IPS DF 6.9 (cell line): ENCODE measurements at regions not wholly inside any gene's neighbourhood (a gene's known extent, or its start where the extent isn't known, plus 50 kb on each side); places are given as distances from the start of the nearest gene placed in this dataset.

Experiments
- DNase-seq: peaks from one replicate; pipeline ENCODE4 v3.0.0-alpha.2; 2013; ENCODE audit warnings: low read depth, low spot score
- H3K27ac ChIP-seq: one replicate; pipeline ENCODE4 v1.5.1; 2013; ENCODE audit warnings: low read length, control low read depth
- H3K27me3 ChIP-seq: 2 replicates; pipeline ENCODE4 v1.6.1; 2013; ENCODE audit warnings: mild to moderate bottlenecking, low read length; ENCODE audit not compliant: control insufficient read depth, insufficient read depth
- H3K36me3 ChIP-seq: 2 replicates; pipeline ENCODE4 v1.6.1; 2013; ENCODE audit warnings: low read length; ENCODE audit not compliant: control insufficient read depth, insufficient read depth
- H3K4me1 ChIP-seq: 2 replicates; pipeline ENCODE4 v1.6.1; 2013; ENCODE audit warnings: low read length; ENCODE audit not compliant: control insufficient read depth, insufficient read depth
- H3K4me3 ChIP-seq: 2 replicates; pipeline ENCODE4 v1.5.1; 2013; ENCODE audit warnings: mild to moderate bottlenecking, low read length
- H3K9me3 ChIP-seq: 2 replicates; pipeline ENCODE4 v1.6.1; 2013; ENCODE audit warnings: low read length, inconsistent platforms; ENCODE audit not compliant: control insufficient read depth, insufficient read depth
- WGBS: extraction: QIAGEN DNeasy Blood & Tissue Kit; methylation state at CpG from one replicate; pipeline ENCODE4 v1.1.7; 2013; ENCODE audit warnings: mixed read lengths, missing lambda C conversion rate; ENCODE audit not compliant: insufficient read length, insufficient coverage; 5-methylcytosine and 5-hydroxymethylcytosine counted together

DNA sequence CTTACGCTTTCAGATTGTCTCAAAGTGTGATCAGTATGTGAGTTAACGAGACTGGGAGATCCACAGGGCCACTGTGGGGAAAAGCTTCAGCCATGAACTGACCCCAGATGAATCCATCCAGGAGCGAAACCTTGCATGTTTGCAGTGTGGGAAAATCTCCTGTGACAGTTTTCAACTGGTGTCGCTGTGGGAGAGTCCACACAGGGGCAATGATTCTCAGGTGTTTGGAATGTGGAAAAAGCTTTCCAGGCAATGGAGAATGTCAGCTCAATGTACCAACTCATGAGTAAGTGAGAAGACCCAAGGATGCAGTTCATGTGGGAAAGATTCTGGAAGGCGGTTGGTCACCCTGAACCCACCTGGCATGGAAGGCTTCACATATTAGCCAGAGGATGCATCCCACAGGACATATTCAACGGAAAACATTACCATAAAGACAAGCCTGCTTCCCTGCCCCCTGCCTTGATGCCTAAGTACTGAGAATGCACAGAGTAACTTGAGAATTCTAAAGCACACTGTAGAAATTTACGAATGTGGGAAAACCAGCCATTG lies 204.1 kb upstream of the BMPER start:
- no peak for DNase-seq
- H3K36me3 ChIP-seq = 0 out of 2 replicates have a peak, but pooled peaks cover 3% of the 10 kb centered on the region
- H3K4me3 ChIP-seq = no peak overlapping the region
- no peaks in the 10 kb centered on the region; the same call in 1 of the 2 replicates for H3K27me3 ChIP-seq
- no peak overlapping the region for H3K27ac ChIP-seq
- H3K4me1 ChIP-seq = peaks cover 5% of the 10 kb centered on the region; the same call in 1 of the 2 replicates
- WGBS = no CpG with 5 or more reads among the region's 7 CpGs
- 0 out of 2 replicates have a peak, but pooled peaks cover 2% of the 10 kb centered on the region for H3K9me3 ChIP-seq

DNA sequence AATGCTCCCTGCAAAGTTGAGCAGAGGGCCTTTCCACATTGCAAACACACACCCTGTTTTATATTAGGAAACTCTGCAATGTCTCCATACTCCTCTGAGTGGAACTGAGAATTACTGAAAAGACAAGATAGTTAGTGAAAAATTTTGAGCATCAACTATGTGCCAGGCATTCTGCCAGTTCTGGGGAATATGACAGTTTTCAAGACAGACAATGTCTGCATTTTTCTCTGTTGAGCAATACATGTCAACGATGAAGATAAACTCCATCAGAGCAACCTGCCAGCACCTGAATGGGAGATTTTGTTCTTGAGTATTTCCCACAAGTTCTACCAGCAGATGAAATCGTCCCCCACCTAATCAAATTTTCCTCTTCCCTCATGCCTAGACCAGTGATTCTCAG lies 203.4 kb upstream of the BMPER start:
- Histone ChIP-seq H3K27me3 (no peaks in the 10 kb centered on the region; the same call in 1 of the 2 replicates), H3K4me1 (peaks cover 8% of the 10 kb centered on the region; the same call in 1 of the 2 replicates), H3K36me3 (0 out of 2 replicates have a peak, but pooled peaks cover 3% of the 10 kb centered on the region), H3K27ac (no peak overlapping the region), H3K4me3 (no peak overlapping the region), H3K9me3 (0 out of 2 replicates have a peak, but pooled peaks cover 2% of the 10 kb centered on the region)
- DNase-seq = no peak
- WGBS = no CpG with 5 or more reads among the region's 2 CpGs

DNA sequence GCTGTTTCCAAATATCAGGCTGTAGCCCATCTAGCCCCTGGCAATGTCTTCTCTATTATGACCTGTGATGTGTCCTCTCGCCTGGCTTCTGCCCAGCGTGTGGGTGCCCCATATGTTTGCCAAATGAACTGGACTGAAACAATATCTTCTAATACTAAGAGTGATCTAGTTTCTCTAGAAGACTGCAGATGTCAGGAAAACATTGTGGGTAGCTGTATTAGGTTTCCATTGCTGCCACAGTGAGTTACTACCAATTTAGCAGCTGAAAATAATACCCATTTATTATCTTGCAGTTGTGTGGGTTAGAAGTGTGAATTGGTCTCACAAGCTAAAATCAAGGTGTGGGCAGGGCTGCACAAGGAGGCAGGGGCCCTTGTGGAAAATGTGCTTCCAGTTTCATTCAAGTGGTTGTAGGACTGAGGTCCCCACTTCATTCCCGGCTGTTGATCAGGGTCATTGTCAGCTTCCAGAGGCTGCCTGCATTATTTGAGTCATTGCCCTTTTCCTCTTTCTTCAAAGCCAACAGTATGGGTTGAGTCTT lies 202.8 kb upstream of the BMPER start:
- no peak for DNase-seq
- no CpG with 5 or more reads among the region's 3 CpGs for WGBS
- Histone ChIP-seq H3K9me3 (0 out of 2 replicates have a peak, but pooled peaks cover 2% of the 10 kb centered on the region), H3K4me1 (peaks cover 8% of the 10 kb centered on the region; the same call in 1 of the 2 replicates), H3K4me3 (no peak overlapping the region), H3K27me3 (no peaks in the 10 kb centered on the region; the same call in 1 of the 2 replicates), H3K36me3 (0 out of 2 replicates have a peak, but pooled peaks cover 3% of the 10 kb centered on the region), H3K27ac (no peak overlapping the region)

DNA sequence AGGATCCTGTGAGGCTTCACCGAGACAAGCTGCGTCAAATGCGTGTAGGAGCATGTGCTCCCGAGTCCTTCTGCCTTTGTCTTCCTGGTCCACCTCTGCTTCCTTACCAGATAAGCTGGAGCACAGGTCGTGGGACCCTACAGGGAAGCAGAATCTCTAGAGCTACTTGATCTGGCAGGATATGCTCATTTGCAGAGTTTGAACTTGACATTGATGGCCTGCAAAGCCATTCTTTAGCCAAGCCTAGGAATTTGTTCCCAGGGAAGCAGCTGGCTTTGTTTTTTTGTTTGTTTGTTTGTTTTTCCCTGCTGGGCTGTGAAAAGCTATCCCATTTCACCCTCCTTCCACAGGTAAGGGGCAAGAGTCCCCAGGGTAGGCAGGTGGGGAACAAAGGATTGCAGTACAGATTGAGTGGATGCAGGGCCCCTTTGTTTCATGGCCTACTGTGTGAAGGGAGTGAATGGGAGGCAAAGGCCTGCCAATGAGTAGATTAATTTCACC lies 200.0 kb upstream of the BMPER start:
- Histone ChIP-seq H3K27me3 (no peaks in the 10 kb centered on the region; the same call in 1 of the 2 replicates), H3K36me3 (0 out of 2 replicates have a peak, but pooled peaks cover 3% of the 10 kb centered on the region), H3K4me1 (peaks cover 8% of the 10 kb centered on the region; the same call in 1 of the 2 replicates), H3K4me3 (no peak overlapping the region), H3K9me3 (0 out of 2 replicates have a peak, but pooled peaks cover 2% of the 10 kb centered on the region), H3K27ac (no peak overlapping the region)
- no CpG with 5 or more reads among the region's 5 CpGs for WGBS
- DNase-seq = peak; percentile 78

DNA sequence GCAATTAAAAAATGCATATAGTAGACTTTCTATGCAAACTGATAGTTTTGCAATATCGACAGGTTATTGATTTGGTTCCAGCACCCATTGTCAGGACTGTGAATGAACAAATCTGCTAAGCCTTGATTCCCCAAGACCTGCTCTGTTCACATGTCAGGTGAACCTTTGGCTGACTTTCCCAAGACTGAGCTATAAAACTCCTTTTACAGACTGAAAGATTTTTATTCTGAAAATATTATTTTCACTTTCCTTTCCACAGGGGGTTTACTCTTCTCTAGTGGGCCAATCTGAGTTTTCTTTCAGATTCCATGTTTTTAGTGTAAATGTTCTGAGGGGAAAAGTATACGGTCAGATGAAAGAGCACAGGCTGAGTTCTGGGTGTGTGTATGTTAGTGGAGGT lies 199.2 kb upstream of the BMPER start:
- Histone ChIP-seq H3K9me3 (0 out of 2 replicates have a peak, but pooled peaks cover 1% of the 10 kb centered on the region), H3K4me1 (peaks cover 8% of the 10 kb centered on the region; the same call in 1 of the 2 replicates), H3K27me3 (no peaks in the 10 kb centered on the region; the same call in 1 of the 2 replicates), H3K36me3 (0 out of 2 replicates have a peak, but pooled peaks cover under 1% of the 10 kb centered on the region), H3K27ac (no peak overlapping the region), H3K4me3 (no peak overlapping the region)
- no CpG with 5 or more reads among the region's 2 CpGs for WGBS
- DNase-seq = no peak

DNA sequence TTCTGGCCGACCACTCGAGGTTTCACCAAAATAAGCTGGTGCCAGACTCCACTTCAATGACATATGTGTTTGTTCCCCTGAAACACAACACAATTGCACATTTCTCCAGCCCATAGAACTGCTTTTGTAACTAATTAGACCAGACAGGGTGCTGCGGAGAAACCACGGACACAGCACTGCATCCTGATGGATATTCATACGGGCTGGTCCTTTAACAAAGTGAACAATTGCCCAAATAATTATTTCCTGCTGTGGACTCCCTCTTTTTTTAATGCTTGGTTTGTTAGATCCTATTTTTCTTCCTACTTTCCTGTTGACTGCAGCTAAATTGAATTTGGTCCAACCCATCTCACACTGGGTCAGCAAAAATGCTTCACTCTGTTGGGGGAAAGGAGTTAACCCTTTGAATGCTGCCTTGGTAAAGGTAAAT lies 198.6 kb upstream of the BMPER start:
- WGBS = no CpG with 5 or more reads among the region's 5 CpGs
- H3K4me3 ChIP-seq = no peak overlapping the region
- peaks cover 8% of the 10 kb centered on the region; the same call in 1 of the 2 replicates for H3K4me1 ChIP-seq
- no peaks in the 10 kb centered on the region; the same call in 1 of the 2 replicates for H3K27me3 ChIP-seq
- no peaks in the 10 kb centered on the region for H3K9me3 ChIP-seq
- no peak overlapping the region for H3K27ac ChIP-seq
- DNase-seq = no peak
- no peaks in the 10 kb centered on the region for H3K36me3 ChIP-seq

DNA sequence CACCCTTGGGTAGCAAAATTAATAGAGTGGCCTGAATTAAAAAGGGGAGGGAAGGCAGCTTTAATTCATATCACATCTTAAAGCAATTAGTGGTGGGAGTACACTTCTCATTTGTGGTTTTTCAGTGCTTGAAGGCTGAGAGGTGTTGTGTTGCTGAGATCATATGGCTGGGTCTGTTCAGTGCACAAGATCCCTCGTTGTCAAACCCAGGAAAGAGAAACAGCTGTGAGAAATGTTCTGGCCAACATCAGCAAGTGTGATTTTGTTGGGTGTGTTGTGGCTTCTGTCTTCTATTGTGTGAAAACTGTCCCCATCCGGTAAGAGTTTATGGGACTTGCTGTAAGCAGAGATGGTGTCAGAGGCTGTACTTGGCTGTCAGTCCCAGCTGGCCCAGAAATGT lies 197.9 kb upstream of the BMPER start:
- Histone ChIP-seq H3K4me3 (no peak overlapping the region), H3K9me3 (no peaks in the 10 kb centered on the region), H3K36me3 (no peaks in the 10 kb centered on the region), H3K27ac (no peak overlapping the region), H3K4me1 (peaks cover 8% of the 10 kb centered on the region; the same call in 1 of the 2 replicates), H3K27me3 (no peaks in the 10 kb centered on the region; the same call in 1 of the 2 replicates)
- no CpG with 5 or more reads among the region's 2 CpGs for WGBS
- DNase-seq = no peak

DNA sequence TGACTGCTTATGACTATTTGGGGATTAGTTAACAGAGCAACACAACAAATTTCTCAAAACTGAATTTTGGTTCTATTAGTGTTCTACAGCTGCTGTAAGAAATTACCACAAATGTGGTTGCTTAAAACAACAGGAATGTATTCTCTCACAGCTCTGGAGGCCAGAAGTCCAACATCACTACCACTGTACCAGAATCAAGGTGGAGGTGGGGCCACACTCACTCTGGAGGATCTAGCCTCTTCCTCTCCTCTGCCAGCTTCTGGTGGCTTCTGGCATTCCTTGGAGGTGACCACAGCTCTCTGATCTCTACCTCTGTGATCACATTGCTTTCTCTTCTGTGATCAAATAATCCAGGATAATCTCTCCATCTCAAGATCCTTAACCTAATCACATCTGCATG lies 194.7 kb upstream of the BMPER start:
- no peak for DNase-seq
- no peak overlapping the region for H3K4me3 ChIP-seq
- no peaks in the 10 kb centered on the region for H3K36me3 ChIP-seq
- H3K27me3 ChIP-seq = no peaks in the 10 kb centered on the region
- H3K4me1 ChIP-seq = peaks cover 3% of the 10 kb centered on the region; the same call in 1 of the 2 replicates
- H3K27ac ChIP-seq = no peak overlapping the region
- H3K9me3 ChIP-seq = no peaks in the 10 kb centered on the region

DNA sequence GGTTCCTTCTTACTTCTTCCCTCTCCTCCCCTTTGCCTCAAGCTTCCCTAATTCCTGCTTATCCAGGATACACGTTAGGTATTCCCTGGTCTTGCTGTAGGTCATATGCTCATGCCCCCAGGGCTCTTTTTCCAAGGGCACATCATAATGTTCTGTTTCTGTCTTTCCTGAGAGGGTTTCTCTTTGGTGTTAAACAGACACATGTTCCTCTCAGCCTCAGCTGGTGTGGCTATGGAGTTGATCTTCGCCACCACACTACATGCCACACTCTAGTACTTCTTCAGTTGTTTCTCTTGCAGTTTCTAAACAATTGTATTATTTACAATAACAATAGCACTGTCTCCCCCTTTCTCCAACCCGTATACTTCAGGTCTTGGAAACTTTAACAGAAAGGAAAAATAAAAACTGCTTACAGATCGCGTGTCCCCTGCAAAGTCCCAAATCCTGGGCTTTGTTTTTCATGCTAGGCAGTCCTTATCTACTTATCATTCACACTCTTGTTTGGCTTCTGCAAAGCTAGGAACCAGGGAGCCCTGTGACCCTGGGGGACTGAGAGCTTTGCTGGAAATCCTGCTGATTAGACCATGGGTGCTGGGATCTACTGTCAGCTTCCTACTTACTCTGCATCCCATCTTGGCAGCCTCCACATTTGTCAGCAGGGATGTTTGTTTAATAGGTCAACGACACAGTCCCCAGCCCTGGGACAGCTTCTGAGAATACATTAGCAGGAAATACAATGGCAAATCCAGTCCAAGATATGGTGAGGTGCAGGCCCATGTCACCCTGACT lies 193.9 kb upstream of the BMPER start:
- Histone ChIP-seq H3K9me3 (no peaks in the 10 kb centered on the region), H3K4me3 (no peak overlapping the region), H3K27me3 (no peaks in the 10 kb centered on the region), H3K27ac (no peak overlapping the region), H3K4me1 (0 out of 2 replicates have a peak, but pooled peaks cover 2% of the 10 kb centered on the region), H3K36me3 (no peaks in the 10 kb centered on the region)
- no peak for DNase-seq
- no CpG with 5 or more reads among the region's 6 CpGs for WGBS

DNA sequence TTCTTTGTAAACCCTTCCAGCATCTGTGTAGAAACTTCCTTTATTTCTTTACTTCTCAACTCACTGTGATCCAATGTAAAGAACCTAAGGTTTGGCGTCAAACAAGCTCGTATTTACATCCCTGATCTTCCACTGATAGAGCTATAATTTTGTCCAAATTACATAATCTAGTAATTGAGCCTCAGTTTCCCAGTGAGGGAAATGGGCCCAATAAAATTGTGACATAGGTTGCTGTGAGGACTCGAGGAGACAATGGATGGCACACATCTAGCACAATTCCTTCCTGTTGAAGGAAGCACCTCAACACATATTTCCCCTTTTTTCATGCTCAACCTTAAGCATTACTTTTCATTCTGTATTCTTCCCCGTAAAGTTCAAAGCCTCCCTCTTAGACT lies 193.3 kb upstream of the BMPER start:
- H3K9me3 ChIP-seq = no peaks in the 10 kb centered on the region
- no peak overlapping the region for H3K27ac ChIP-seq
- no peaks in the 10 kb centered on the region for H3K36me3 ChIP-seq
- WGBS = no CpG with 5 or more reads among the region's 4 CpGs
- no peaks in the 10 kb centered on the region for H3K27me3 ChIP-seq
- no peak overlapping the region for H3K4me3 ChIP-seq
- no peaks in the 10 kb centered on the region for H3K4me1 ChIP-seq
- no peak for DNase-seq
